ENCODE measurements at regions not wholly inside any gene's neighbourhood (a gene's known extent, or its start where the extent isn't known, plus 50 kb on each side); places are given as distances from the start of the nearest gene placed in this dataset.

- DNase-seq (ENCODE audit: extremely low read depth in 1 of 4, low spot score in 3 of 4) = no peak
- H3K4me1 ChIP-seq (replicated peaks in 1 of 2; ENCODE audit: control insufficient read depth in 2 of 2, insufficient read depth in 2 of 2, low read length in 2 of 2) = no peaks in the 10 kb centered on the region
- CTCF ChIA-PET (ENCODE audit: low intra/inter-chr PET ratio) = no interaction called here
- H3K36me3 ChIP-seq (ENCODE audit: control insufficient read depth, insufficient read depth, low read length) = no peaks in the 10 kb centered on the region
- no peaks in the 10 kb centered on the region for H4K20me1 ChIP-seq (replicated peaks; ENCODE audit: control insufficient read depth, insufficient read depth, low read length)
- H3K9me3 ChIP-seq (replicated peaks; ENCODE audit: control insufficient read depth, insufficient read depth, low read depth, low read length) = no peaks in the 10 kb centered on the region
- ATAC-seq = no peak
- H3K4me2 ChIP-seq (ENCODE audit: insufficient read depth, low read length) = no peak overlapping the region
- no peak overlapping the region for H3K9ac ChIP-seq (ENCODE audit: insufficient read depth in 1 of 2, low read depth in 2 of 2, low read length in 2 of 2)
- no TSS peak for BruUV-seq (replicated peaks)
- peaks cover 3 to 39% of the 10 kb centered on the region in 2 experiments; a peak in 3 of 5 replicates for H3K27me3 ChIP-seq (ENCODE audit: control insufficient read depth in 2 of 2, insufficient read depth in 2 of 2, low read length in 2 of 2)
- no peaks in the 10 kb centered on the region for H3K79me2 ChIP-seq (ENCODE audit: control insufficient read depth, insufficient read depth, low read length)
- POLR2A ChIA-PET = no interaction called here
- TF ChIP-seq ZNF23 (CRISPR knock-in tag; IDR thresholded peaks at IDR 0.05) (no peak), EGR1 (conservative IDR thresholded peaks at IDR 0.05) (no peak), TSHZ1 (CRISPR knock-in tag; IDR thresholded peaks at IDR 0.05) (no peak), ESRRA (IDR thresholded peaks at IDR 0.05; ENCODE audit: borderline replicate concordance, low read depth) (no peak), STAT5B (CRISPR knock-in tag; IDR thresholded peaks at IDR 0.05) (no peak), ETS2 (tag; IDR thresholded peaks at IDR 0.05; ENCODE audit: borderline replicate concordance, poor library complexity, severe bottlenecking) (no peak), NR0B1 (IDR thresholded peaks at IDR 0.05; ENCODE audit: partially characterized antibody) (no peak), PHB2 (IDR thresholded peaks at IDR 0.05; ENCODE audit: low read depth) (no peak), ATF4 (CRISPR knock-in tag; IDR thresholded peaks at IDR 0.05) (no peak), MED1 (CRISPR knock-in tag; IDR thresholded peaks at IDR 0.05; ENCODE audit: borderline replicate concordance) (no peak)
- no peak overlapping the region for H3K4me3 ChIP-seq
- 1% methylated on average over 9 of the region's 9 CpGs for WGBS (ENCODE audit: insufficient coverage, low coverage, missing lambda C conversion rate)
- FAIRE-seq = no peak
- in situ Hi-C loops (cut with MboI) = no loop called here
- no peak overlapping the region for H3K27ac ChIP-seq (ENCODE audit: extremely low read depth, low read depth, low read length)
- H2AFZ ChIP-seq (ENCODE audit: low read depth, low read length) = no peak overlapping the region
- intact Hi-C loops (cut with micrococcal nuclease) = no loop called here
- H3K9me1 ChIP-seq (ENCODE audit: control insufficient read depth, insufficient read depth, low read length) = no peaks in the 10 kb centered on the region
Measured at GRCh38 chr11:134843735-134844134, 431.7 kb upstream of the B3GAT1 start.
